Common myeloid progenitor, CD34-positive (primary cell): ENCODE measurements at regions not wholly inside any gene's neighbourhood (a gene's known extent, or its start where the extent isn't known, plus 50 kb on each side); places are given as distances from the start of the nearest gene placed in this dataset.

ENCODE experiments used
- CTCF ChIA-PET: fragments of 350-600 bp; sonication (Branson Sonifier 250); formaldehyde crosslinking; loops from one replicate; lab custom pipeline; 2021; ENCODE audit warnings: antibody characterized with exemption; lab: Charles Lee
- POLR2A ChIA-PET: fragments of 350-600 bp; sonication (Branson Sonifier 250); formaldehyde crosslinking; loops from one replicate; lab custom pipeline; 2021; ENCODE audit warnings: antibody characterized with exemption; lab: Charles Lee
- DNase-seq, 3 donors: peaks; one replicate each; pipeline versions ENCODE4 v3.0.0 to v3.0.0-alpha.2; 2013
- H3K27ac ChIP-seq, 2 experiments: 1 replicate in 1 of 2; 2 replicates in 1 of 2; pipeline ENCODE4 v1.7.0; 2013; ENCODE audit warnings: inconsistent platforms in 2 of 2, low read length in 2 of 2, mild to moderate bottlenecking in 2 of 2, low read depth in 1 of 2, moderate library complexity in 1 of 2; ENCODE audit not compliant: severe bottlenecking in 2 of 2, insufficient read depth in 1 of 2, poor library complexity in 1 of 2
- H3K27me3 ChIP-seq, 5 experiments: replicated peaks in 2 of 5; 1 replicate in 3 of 5; 2 replicates in 2 of 5; pipeline versions ENCODE4 v1.6.1 to v1.7.0; 2013; ENCODE audit warnings: low read length in 4 of 5, mild to moderate bottlenecking in 2 of 5, moderate library complexity in 2 of 5, inconsistent platforms in 1 of 5; ENCODE audit not compliant: insufficient read depth in 5 of 5, control insufficient read depth in 4 of 5
- H3K36me3 ChIP-seq, 4 experiments: 1 replicate in 2 of 4; 2 replicates in 2 of 4; pipeline versions ENCODE4 v1.6.1 to v1.7.0; 2013; ENCODE audit warnings: low read length in 3 of 4, control low read depth in 1 of 4, mild to moderate bottlenecking in 1 of 4; ENCODE audit not compliant: control insufficient read depth in 4 of 4, insufficient read depth in 4 of 4
- H3K4me1 ChIP-seq, 4 experiments: 1 replicate in 3 of 4; 2 replicates in 1 of 4; pipeline versions ENCODE4 v1.6.1 to v1.7.1; 2013; ENCODE audit warnings: low read length in 3 of 4, mild to moderate bottlenecking in 3 of 4, control low read depth in 1 of 4, inconsistent platforms in 1 of 4, moderate library complexity in 1 of 4; ENCODE audit not compliant: control insufficient read depth in 4 of 4, insufficient read depth in 4 of 4; ENCODE audit errors: control extremely low read depth in 1 of 4
- H3K4me3 ChIP-seq, 7 experiments: 1 replicate in 4 of 7; 2 replicates in 3 of 7; pipeline versions ENCODE4 v1.5.1 to v1.7.0; 2013; ENCODE audit warnings: mild to moderate bottlenecking in 7 of 7, low read length in 6 of 7, moderate library complexity in 6 of 7, inconsistent platforms in 2 of 7, low read depth in 2 of 7, control low read depth in 1 of 7; ENCODE audit not compliant: insufficient read depth in 4 of 7, control insufficient read depth in 1 of 7; ENCODE audit errors: extremely low read depth in 1 of 7
- H3K9me3 ChIP-seq, 5 experiments: 1 replicate in 4 of 5; 2 replicates in 1 of 5; pipeline versions ENCODE4 v1.6.1 to v1.7.1; 2013; ENCODE audit warnings: low read length in 4 of 5, mild to moderate bottlenecking in 2 of 5, inconsistent platforms in 1 of 5, low read depth in 1 of 5, moderate library complexity in 1 of 5; ENCODE audit not compliant: control insufficient read depth in 4 of 5, insufficient read depth in 2 of 5; ENCODE audit errors: control extremely low read depth in 1 of 5
- WGBS: methylation state at CpG from one replicate; pipeline ENCODE4 v1.1.5; 2013; ENCODE audit not compliant: insufficient coverage; 5-methylcytosine and 5-hydroxymethylcytosine counted together

- Histone ChIP-seq H3K9me3 (no peaks in the 10 kb centered on the region), H3K4me3 (no peak overlapping the region), H3K27me3 (no peaks in the 10 kb centered on the region), H3K27ac (no peak overlapping the region), H3K36me3 (no peaks in the 10 kb centered on the region), H3K4me1 (no peaks in the 10 kb centered on the region)
- DNase-seq, result no peak
- ChIA-PET CTCF (no interaction called here), POLR2A (no interaction called here)
- WGBS, result 100% methylated on average over 2 of the region's 4 CpGs
Observed at GRCh38 chr13:103275722-103276121, 209.5 kb upstream of the SLC10A2 start.

DNA sequence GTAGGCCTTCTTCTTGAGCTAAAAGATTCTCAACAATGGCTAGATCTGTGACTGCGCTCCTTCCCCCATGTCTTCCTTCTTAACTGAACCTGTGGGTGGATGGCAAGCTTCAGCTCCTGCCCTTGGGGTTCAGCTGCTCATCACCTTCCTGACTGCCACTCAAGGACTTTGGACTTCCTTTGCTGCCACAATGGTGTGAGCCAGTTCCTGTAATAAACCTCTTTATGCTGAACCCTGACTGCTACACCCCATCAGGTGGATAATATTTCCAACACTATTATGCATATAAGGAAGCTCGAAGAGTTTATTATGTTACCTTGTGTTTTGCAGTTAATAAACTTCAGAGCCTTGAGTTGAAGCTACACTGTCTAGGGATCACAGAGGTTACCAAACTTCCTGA lies 208.9 kb upstream of the SLC10A2 start:
- 94% methylated on average over 2 of the region's 2 CpGs for WGBS
- H3K4me3 ChIP-seq, result no peak overlapping the region
- no peaks in the 10 kb centered on the region for H3K36me3 ChIP-seq
- no peaks in the 10 kb centered on the region for H3K9me3 ChIP-seq
- H3K4me1 ChIP-seq, result no peaks in the 10 kb centered on the region
- DNase-seq, result no peak
- POLR2A ChIA-PET, result no interaction called here
- CTCF ChIA-PET, result no interaction called here
- H3K27me3 ChIP-seq, result no peaks in the 10 kb centered on the region
- no peak overlapping the region for H3K27ac ChIP-seq

DNA sequence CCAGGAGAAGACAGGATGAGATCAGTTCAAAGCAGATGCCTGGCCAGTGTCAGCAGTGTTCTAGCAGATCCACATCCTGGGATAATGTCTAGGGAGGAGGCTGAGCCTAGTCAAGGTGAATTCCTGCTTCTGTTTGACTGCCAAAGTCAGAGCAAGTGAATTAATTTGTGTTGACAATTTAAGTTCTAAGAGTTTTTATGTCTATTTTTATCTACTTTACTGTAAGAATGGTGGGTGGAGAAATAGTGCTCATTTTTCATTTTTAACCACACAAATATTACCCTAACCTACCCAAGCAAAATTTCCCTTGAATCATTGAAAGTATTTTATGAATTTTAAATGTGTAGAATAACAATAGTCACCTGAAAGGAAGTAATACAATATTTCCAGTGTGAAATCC lies 207.6 kb upstream of the SLC10A2 start:
- ChIA-PET POLR2A (no interaction called here), CTCF (no interaction called here)
- Histone ChIP-seq H3K4me1 (no peaks in the 10 kb centered on the region), H3K27me3 (no peaks in the 10 kb centered on the region), H3K9me3 (no peaks in the 10 kb centered on the region), H3K4me3 (no peak overlapping the region), H3K27ac (no peak overlapping the region), H3K36me3 (no peaks in the 10 kb centered on the region)
- no peak for DNase-seq

GRCh38 chr13:103272770-103273169 lies 206.6 kb upstream of the SLC10A2 start:
- no CpG with 5 or more reads among the region's 2 CpGs for WGBS
- no peaks in the 10 kb centered on the region for H3K4me1 ChIP-seq
- DNase-seq, result no peak
- CTCF ChIA-PET, result no interaction called here
- H3K4me3 ChIP-seq, result no peak overlapping the region
- POLR2A ChIA-PET, result no interaction called here
- H3K36me3 ChIP-seq, result no peaks in the 10 kb centered on the region
- no peak overlapping the region for H3K27ac ChIP-seq
- H3K27me3 ChIP-seq, result no peaks in the 10 kb centered on the region
- H3K9me3 ChIP-seq, result peaks cover 0 to 2% (median 0%) of the 10 kb centered on the region in 5 experiments

DNA sequence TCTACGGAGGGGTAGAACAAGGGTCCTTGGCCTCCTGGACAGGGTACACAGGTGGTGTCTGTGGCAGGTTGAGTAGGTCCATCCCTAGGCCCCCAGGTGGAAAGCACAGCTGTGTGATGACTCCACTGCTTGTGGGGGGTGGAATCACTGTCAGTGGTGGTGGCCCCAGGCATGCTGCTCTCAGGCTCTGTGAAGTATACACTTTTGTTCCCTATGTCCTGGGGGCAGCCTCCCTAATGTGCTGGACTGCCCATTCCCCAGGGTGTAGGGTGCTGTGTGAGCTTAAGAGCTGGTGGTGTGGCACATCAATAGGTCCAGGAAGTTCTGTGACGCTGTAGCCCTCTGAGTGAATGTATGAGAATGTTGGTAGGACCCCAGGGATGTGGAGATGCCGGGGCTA lies 197.2 kb upstream of the SLC10A2 start:
- Histone ChIP-seq H3K4me1 (no peaks in the 10 kb centered on the region), H3K27ac (no peak overlapping the region), H3K4me3 (no peak overlapping the region), H3K9me3 (peaks cover 0 to 19% (median 3%) of the 10 kb centered on the region in 5 experiments), H3K36me3 (no peaks in the 10 kb centered on the region), H3K27me3 (no peaks in the 10 kb centered on the region)
- ChIA-PET POLR2A (no interaction called here), CTCF (no interaction called here)
- DNase-seq, result no peak
- 100% methylated on average over 2 of the region's 3 CpGs for WGBS

GRCh38 chr13:103255587-103256301 lies 189.5 kb upstream of the SLC10A2 start:
- no peak overlapping the region for H3K27ac ChIP-seq
- no peak for DNase-seq
- no peak overlapping the region for H3K4me3 ChIP-seq
- H3K4me1 ChIP-seq, result no peaks in the 10 kb centered on the region
- ChIA-PET POLR2A (no interaction called here), CTCF (no interaction called here)
- no peaks in the 10 kb centered on the region for H3K27me3 ChIP-seq
- WGBS, result 100% methylated on average over 1 of the region's 4 CpGs
- H3K9me3 ChIP-seq, result peaks cover 0 to 8% (median 0%) of the 10 kb centered on the region in 5 experiments
- no peaks in the 10 kb centered on the region for H3K36me3 ChIP-seq

DNA sequence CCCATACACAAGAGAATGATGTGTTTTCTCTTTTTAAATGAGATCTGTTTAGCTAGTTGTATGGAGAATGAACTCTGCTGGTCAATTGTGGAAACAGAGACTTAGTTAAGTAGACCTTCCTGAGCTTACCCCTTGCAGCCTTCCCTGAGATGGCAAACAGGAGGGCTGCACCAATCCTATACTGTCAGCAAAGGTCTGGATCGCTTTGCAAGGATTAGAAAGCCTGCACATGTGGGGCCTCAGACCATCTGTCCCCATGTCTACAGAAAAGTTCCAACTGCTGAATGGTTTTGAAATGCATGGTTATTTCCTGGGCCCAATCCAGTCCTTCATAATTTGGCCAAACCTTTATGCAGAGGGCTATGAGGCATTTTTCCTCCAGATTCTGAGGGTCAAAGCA lies 183.9 kb upstream of the SLC10A2 start:
- 100% methylated on average over 1 of the region's 1 CpG for WGBS
- POLR2A ChIA-PET, result no interaction called here

More for the DNA sequence above, 183.9 kb upstream of the SLC10A2 start:
- no peak overlapping the region for H3K27ac ChIP-seq
- H3K4me1 ChIP-seq, result no peaks in the 10 kb centered on the region
- H3K36me3 ChIP-seq, result no peaks in the 10 kb centered on the region
- H3K4me3 ChIP-seq, result no peak overlapping the region
- CTCF ChIA-PET, result no interaction called here
- H3K27me3 ChIP-seq, result no peaks in the 10 kb centered on the region
- H3K9me3 ChIP-seq, result peaks cover 0 to 8% (median 0%) of the 10 kb centered on the region in 5 experiments
- DNase-seq, result no peak
